Dermis microvascular lymphatic vessel endothelial cell (primary cell): ENCODE measurements at regions not wholly inside any gene's neighbourhood (a gene's known extent, or its start where the extent isn't known, plus 50 kb on each side); places are given as distances from the start of the nearest gene placed in this dataset.

Source experiments
- DNase-seq, 2 donors: peaks; one replicate each; pipeline versions ENCODE4 v3.0.0 to v3.0.0-alpha.2; 2010; ENCODE audit warnings: low read depth in 2 of 2

DNA sequence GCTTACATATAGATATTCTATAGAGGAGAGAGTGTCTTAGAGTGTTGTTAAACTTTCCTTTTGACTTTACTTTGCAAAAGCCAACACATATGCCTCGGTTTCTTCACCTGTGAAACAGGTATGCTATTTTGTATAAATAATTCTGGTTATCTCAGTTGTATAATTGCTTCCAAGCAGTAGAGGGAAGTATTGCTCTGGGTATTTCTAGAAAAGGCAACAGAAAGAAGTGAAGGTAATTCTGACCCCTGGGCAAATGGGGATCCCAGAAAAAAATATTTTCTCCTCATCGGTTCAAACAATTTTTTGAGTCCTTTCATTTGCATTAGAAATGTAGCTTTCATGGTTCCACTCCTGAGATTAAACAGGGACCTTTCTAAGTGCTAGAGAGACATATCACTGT, 216.5 kb upstream of the SEMA6D start:
- DNase-seq, result no peak

DNA sequence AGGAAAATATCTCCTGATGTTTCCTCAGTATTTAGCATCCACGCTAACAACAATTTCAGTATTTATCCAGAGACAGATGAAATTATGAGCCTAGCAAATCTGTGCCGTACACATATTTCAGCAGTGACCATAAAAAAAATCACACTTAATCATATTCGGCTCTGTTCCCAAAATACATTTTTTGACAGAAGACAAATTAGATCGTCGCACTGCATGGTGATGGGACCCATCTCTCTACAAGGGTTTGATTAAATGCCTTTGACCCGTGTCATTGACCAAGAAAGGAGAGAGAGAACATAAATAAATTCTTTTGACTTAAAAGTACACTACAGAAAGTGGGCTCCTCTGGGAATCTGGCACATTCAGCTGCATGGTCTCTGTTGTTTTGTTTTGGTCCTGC, 215.3 kb upstream of the SEMA6D start:
- DNase-seq, result no peak

- no peak for DNase-seq
Observed at GRCh38 chr15:47503876-47504275, 213.4 kb upstream of the SEMA6D start.

DNA sequence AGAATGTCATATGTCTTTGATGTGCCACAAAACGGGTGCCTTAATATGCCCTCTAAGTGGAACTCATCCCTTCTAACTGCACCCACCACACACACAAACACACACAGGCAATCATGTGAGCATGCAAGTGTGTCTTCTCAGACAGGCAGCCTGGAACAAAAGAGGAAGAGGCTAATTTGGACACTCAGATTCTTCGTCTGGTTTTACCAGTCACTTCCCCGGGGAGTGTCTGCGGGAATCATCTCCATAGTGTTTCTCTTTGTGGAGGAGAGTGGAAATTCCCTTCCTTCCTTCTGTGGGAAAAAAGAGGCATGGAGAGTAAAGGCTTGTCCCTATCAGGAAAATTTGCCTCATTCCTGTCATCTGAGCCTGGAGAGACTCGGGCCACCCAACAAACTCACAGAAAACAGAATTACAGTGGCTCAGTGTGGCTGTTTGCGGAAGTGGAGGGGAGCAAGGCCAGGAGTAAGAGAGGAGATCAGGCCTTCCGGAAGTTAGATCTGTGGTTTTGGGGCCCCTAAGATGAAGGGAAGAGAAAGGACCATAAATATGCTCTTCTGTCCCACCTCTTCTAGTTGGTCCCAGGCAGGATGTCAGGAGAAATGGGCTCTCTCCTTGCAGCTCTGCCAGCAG, 212.6 kb upstream of the SEMA6D start:
- DNase-seq, result no peak

DNA sequence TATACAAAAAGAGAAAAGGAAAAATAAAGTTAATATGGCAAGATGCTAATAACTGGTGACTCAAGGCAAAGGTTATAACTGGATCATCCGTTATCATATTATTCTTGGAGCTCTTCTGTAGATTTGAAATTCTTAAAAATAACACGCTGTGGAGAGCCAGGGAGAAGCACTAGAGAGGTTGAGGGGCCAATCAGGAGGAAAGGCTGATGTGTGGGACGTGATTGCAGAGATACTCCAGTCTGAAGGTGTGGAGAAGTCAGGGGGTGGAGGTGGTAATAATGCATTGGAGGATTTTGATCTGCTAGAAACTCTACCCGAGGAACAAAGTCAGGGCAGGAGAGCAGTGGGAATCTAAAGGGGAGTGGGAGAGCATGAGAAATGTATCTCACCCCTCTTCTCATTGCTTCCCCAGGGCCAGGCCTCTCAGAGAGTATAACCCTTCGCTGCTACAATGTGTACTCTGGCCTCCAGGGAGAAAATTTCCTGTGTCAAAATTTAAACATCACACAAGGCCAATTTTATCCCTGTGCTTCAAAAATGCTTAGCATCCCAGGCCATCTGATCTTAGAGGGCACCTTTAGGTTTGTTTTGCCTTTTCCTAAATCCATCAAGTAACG, 211.5 kb upstream of the SEMA6D start:
- DNase-seq, result no peak

DNA sequence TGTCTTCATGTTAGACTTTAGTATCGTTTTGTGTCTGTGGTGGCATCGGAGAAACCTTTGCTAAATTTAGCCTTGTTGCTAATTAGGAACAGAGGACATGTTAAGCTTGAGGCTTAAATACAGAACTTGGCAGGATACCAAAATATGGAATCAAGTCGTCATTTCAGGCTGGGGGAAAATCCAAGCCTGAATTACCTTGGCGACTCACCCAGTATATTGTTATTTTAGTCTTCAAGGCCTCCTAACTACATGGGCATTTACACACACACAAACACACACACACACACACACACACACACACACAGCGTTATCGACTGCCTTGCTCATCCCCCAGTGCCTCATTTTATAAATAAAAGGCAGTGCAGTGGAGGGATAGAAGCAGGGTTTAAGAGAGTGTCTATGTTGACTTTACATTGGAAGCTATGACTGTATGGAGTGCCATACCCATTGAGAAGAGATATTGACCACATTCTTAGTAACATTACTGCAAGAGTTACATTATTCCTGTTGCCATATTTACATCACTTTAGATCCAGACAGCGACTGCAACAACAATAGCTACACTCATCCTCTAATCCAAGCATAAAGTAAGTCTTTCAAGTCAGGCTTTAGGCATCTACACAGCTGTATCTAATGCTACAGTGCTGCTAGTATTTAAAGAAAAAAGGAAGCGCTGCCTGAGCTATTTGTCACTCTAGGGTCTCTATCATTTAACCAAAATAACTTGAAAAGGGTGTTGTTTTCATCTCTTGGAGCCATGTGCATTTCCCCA, 210.8 kb upstream of the SEMA6D start:
- DNase-seq, result peak in 1 of 2 donors; percentile 29

GRCh38 chr15:47507221-47507985, 209.9 kb upstream of the SEMA6D start:
- DNase-seq, result no peak

DNA sequence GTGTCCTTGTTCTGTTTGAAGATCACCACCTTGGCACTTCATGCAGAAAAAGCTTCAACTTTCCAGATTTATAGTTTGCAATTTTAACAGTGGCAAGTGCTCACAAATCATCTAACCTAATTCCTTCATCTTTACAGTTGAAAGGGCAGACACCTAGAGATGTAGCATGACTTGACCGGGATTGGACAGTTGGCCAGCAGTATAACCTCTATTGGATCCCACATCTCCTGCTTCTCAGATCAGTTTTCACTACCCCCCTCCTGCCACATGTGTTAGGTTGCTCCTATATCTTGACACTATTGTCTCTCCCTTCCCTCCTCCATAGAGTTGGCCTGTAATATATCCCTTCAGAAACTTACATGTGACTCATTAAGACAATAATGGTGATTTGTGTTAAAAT, 206.0 kb upstream of the SEMA6D start:
- no peak for DNase-seq

- DNase-seq, result no peak
Observed at GRCh38 chr15:47513471-47513870, 203.8 kb upstream of the SEMA6D start.

GRCh38 chr15:47514200-47514652, 203.1 kb upstream of the SEMA6D start:
- DNase-seq, result peak in 1 of 2 donors; percentile 26

GRCh38 chr15:47516558-47516957, 200.7 kb upstream of the SEMA6D start:
- peak in 1 of 2 donors; percentile 26 for DNase-seq

GRCh38 chr15:47516972-47517371, 200.3 kb upstream of the SEMA6D start:
- peak in 1 of 2 donors; percentile 52 for DNase-seq

GRCh38 chr15:47517737-47518136, 199.6 kb upstream of the SEMA6D start:
- peak in 1 of 2 donors; percentile 51 for DNase-seq

GRCh38 chr15:47523681-47524475, 193.4 kb upstream of the SEMA6D start:
- peak in 1 of 2 donors; percentile 36 for DNase-seq

GRCh38 chr15:47529241-47529640, 188.1 kb upstream of the SEMA6D start:
- DNase-seq, result no peak

- DNase-seq, result no peak
Observed at GRCh38 chr15:47534673-47535072, 182.6 kb upstream of the SEMA6D start.

DNA sequence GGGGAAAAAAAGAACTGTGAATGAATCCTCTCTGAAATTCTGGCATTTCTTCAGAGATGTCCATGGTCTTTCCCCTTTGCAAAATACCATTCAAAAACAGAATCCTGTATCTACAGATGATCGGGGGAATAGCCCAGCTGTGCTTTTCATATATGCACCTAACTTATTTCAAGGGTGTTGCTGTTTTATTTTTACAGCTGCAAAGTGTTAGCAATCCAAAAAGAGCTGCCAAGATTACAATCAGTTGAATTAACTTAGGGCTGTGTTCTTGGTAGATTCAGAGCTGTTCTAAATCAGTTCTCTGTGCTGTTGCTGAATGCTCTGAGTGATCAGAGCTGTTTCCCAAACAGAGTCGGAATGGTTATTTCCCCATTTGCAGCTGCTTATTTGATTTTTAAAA, 175.7 kb upstream of the SEMA6D start:
- DNase-seq, result no peak

DNA sequence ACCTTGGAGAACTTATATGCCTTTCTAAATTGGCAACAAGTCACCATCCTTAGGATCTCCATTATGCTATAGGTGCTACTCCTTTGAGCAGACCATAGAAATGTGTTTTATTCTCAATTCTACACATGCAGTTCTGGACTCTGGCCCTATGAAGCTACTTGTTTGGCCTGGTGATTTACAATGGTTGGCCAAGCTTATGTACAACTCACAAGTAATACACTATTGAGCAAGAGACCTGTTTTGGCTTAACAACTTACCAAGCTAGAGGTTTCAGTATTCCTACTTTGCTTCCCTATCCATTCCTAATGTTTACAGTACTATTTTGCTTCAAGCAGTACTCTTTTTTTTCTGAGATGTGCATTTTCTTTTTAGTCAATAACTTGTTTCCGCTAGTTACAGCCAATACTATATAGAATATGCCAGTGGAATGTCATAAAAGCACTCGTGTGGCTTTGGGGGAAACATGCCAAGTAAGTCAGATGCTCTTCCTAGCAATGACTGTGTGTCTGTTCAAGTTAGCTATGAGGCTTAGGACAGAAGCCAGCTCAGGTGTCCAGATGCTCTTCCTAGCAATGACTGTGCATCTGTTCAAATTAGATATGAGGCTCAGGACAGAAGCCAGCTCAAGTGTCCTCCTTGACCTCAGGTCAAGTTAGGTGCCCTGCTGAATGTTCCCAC, 174.9 kb upstream of the SEMA6D start:
- no peak for DNase-seq

DNA sequence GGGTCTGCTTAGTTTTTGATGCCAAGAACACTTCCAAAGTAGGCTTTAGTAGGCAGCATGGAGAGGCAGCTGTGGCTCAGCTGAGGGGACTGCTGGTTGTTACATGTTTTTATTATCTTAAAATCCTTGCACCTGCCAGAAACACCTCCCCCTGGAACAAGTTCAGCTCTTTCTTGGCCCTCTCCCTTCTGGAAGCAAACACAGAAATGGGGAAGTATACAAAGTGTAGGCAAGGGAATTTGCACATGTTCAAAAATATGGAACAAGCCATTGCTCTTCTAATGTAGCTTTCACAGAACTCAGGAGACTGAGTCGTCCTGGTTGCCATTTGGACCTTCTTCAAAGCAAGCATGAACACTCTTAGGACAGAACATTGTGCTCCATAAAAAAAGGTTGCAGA, 169.1 kb upstream of the SEMA6D start:
- no peak for DNase-seq

DNA sequence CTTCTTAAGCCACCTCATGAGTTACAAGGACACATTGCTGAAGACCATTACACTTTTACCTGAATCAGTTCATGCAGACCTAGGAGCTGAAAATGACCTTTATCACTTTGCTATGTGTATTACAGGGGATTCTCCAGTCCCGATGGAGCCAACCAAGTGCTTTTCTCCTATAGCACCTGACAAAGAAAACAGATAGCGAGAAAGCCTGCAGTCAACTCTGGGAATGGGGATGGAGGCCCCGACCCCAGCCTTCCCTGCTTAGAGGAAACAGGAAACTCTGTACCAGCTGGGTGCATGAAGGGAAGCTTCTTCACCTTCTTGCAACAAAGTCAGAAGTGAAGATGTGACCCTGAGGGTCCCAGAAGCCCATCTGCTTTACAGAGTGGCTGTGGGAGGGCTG, 168.3 kb upstream of the SEMA6D start:
- no peak for DNase-seq

DNA sequence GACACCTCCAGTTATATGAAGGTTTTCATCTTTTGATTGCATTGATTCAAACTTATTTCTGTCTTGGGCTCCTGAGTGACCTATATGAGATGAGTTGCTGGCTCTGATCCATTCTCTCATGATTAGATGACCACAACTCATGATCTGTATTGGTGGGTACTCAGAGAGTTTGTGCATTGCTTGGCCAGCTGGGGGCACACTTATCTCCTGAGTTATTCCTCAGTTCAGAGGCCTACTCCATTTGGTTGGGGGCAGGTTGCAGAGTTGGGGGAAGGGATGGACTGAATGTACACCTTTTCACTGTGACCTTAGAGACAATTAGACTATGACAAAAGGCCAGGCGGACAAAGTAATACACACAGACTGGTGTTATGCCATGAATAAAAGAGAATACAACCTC, 166.2 kb upstream of the SEMA6D start:
- peak in 1 of 2 donors; percentile 19 for DNase-seq
